Uterus (tissue), 3 donors: ENCODE measurements at regions not wholly inside any gene's neighbourhood (a gene's known extent, or its start where the extent isn't known, plus 50 kb on each side); places are given as distances from the start of the nearest gene placed in this dataset.

Source experiments
- DNase-seq, 2 donors: peaks; one replicate each; pipeline ENCODE4 v3.0.0-alpha.2; 2019 to 2020
- H3K27ac ChIP-seq, 2 donors: fragments of 200-600 bp; sonication (generic); 1 replicate in 1 of 2; 2 replicates in 1 of 2; pipeline ENCODE4 v1.5.1; 2016 to 2018
- H3K27me3 ChIP-seq, 2 donors: fragments of 200-600 bp; sonication (generic); one replicate each; pipeline ENCODE4 v1.5.1; 2018 to 2019; ENCODE audit warnings: control low read depth in 1 of 2
- H3K36me3 ChIP-seq, 2 donors: fragments of 200-600 bp; sonication (generic); one replicate each; pipeline ENCODE4 v1.5.1; 2019; ENCODE audit warnings: control low read depth in 1 of 2
- H3K4me1 ChIP-seq, 2 donors: fragments of 200-600 bp; sonication (generic); one replicate each; pipeline ENCODE4 v1.5.1; 2018 to 2019; ENCODE audit warnings: control low read depth in 1 of 2
- H3K4me3 ChIP-seq, 2 donors: fragments of 200-600 bp; sonication (generic); 1 replicate in 1 of 2; 2 replicates in 1 of 2; pipeline ENCODE4 v1.5.1; 2018 to 2019; ENCODE audit warnings: mild to moderate bottlenecking in 1 of 2
- H3K9me3 ChIP-seq, 2 donors: fragments of 200-600 bp; sonication (generic); one replicate each; pipeline ENCODE4 v1.5.1; 2019; ENCODE audit warnings: control low read depth in 1 of 2
- CTCF ChIP-seq, 4 experiments: fragments of 200-600 bp in 2 of 4; fragments of 450-650 bp in 2 of 4; sonication (generic) in 2 of 4; IDR thresholded peaks; one replicate each; pipeline ENCODE4 v1.5.1; 2016 to 2019; ENCODE audit warnings: antibody characterized with exemption in 4 of 4, mild to moderate bottlenecking in 2 of 4, moderate library complexity in 1 of 4
- POLR2A ChIP-seq, 2 donors: fragments of 450-650 bp; IDR thresholded peaks; one replicate each; pipeline ENCODE4 v1.6.1; 2016; ENCODE audit warnings: antibody characterized with exemption in 2 of 2, mild to moderate bottlenecking in 1 of 2, moderate library complexity in 1 of 2
- intact Hi-C: fragments of 100-400 bp; cut with DNase I; formaldehyde crosslinking; loops from one replicate; pipeline ENCODE4 v1.15.1; 2023; ENCODE audit warnings: low total_unique reads
- donor health status: DM: yes; HTN: yes; CAD: no.

GRCh38 chr4:144509088-144510015 lies 136.6 kb upstream of the HHIP start:
- Histone ChIP-seq H3K27me3 (no peaks in the 10 kb centered on the region), H3K4me3 (no peak overlapping the region), H3K27ac (no peak overlapping the region), H3K36me3 (no peaks in the 10 kb centered on the region), H3K4me1 (no peaks in the 10 kb centered on the region), H3K9me3 (no peaks in the 10 kb centered on the region)
- TF ChIP-seq CTCF (IDR thresholded peaks at IDR 0.05): no peak
- TF ChIP-seq POLR2A (IDR thresholded peaks at IDR 0.05): no peak
- intact Hi-C loops: no loop called here
- no peak for DNase-seq

GRCh38 chr4:144514736-144515135 lies 131.2 kb upstream of the HHIP start:
- H3K27me3 ChIP-seq: no peaks in the 10 kb centered on the region
- TF ChIP-seq CTCF (IDR thresholded peaks at IDR 0.05) (no peak), POLR2A (IDR thresholded peaks at IDR 0.05) (no peak)
- H3K27ac ChIP-seq: no peak overlapping the region
- no peaks in the 10 kb centered on the region for H3K9me3 ChIP-seq
- intact Hi-C loops: no loop called here
- H3K4me3 ChIP-seq: no peak overlapping the region
- H3K36me3 ChIP-seq: no peaks in the 10 kb centered on the region
- DNase-seq: no peak
- no peaks in the 10 kb centered on the region for H3K4me1 ChIP-seq

GRCh38 chr4:144518181-144518895 lies 127.6 kb upstream of the HHIP start:
- no peak for DNase-seq
- no peaks in the 10 kb centered on the region for H3K36me3 ChIP-seq
- H3K9me3 ChIP-seq: no peaks in the 10 kb centered on the region
- H3K27me3 ChIP-seq: no peaks in the 10 kb centered on the region
- TF ChIP-seq POLR2A (IDR thresholded peaks at IDR 0.05): no peak
- H3K27ac ChIP-seq: no peak overlapping the region
- no peaks in the 10 kb centered on the region for H3K4me1 ChIP-seq
- no peak overlapping the region for H3K4me3 ChIP-seq
- intact Hi-C loops: no loop called here

GRCh38 chr4:144531841-144532240 lies 114.1 kb upstream of the HHIP start:
- Histone ChIP-seq H3K4me1 (no peaks in the 10 kb centered on the region), H3K27ac (no peak overlapping the region), H3K27me3 (no peaks in the 10 kb centered on the region), H3K36me3 (no peaks in the 10 kb centered on the region), H3K4me3 (no peak overlapping the region), H3K9me3 (no peaks in the 10 kb centered on the region)
- DNase-seq: no peak
- TF ChIP-seq POLR2A (IDR thresholded peaks at IDR 0.05): no peak
- no peak for TF ChIP-seq CTCF (IDR thresholded peaks at IDR 0.05)
- intact Hi-C loops: no loop called here

- no peak overlapping the region for H3K4me3 ChIP-seq
- intact Hi-C loops: no loop called here
These were observed 98.2 kb upstream of the HHIP start for GRCh38 chr4:144547678-144548298.

More at GRCh38 chr4:144547678-144548298, 98.2 kb upstream of the HHIP start:
- H3K27ac ChIP-seq: no peak overlapping the region
- no peaks in the 10 kb centered on the region for H3K27me3 ChIP-seq
- no peaks in the 10 kb centered on the region for H3K36me3 ChIP-seq
- TF ChIP-seq CTCF (IDR thresholded peaks at IDR 0.05): no peak
- no peak for TF ChIP-seq POLR2A (IDR thresholded peaks at IDR 0.05)
- DNase-seq: no peak
- H3K9me3 ChIP-seq: no peaks in the 10 kb centered on the region
- H3K4me1 ChIP-seq: no peaks in the 10 kb centered on the region
